Ramos (cell line): ENCODE measurements at regions not wholly inside any gene's neighbourhood (a gene's known extent, or its start where the extent isn't known, plus 50 kb on each side); places are given as distances from the start of the nearest gene placed in this dataset.

ENCODE experiments used
- in situ Hi-C: fragments of 300-500 bp; cut with MboI; formaldehyde crosslinking; loops from one replicate; pipeline ENCODE4 v1.14.3; 2022; ENCODE audit warnings: low sequenced_read_pairs; ENCODE audit not compliant: unreplicated experiment

- in situ Hi-C loops: no loop called here
Measured at GRCh38 chr7:16236381-16236780, 185.0 kb downstream of the CRPPA start.

- in situ Hi-C loops: no loop called here
Measured at GRCh38 chr7:16235147-16236114, 185.9 kb downstream of the CRPPA start.

- in situ Hi-C loops: no loop called here
Measured at GRCh38 chr7:16234493-16235146, 186.7 kb downstream of the CRPPA start.

- in situ Hi-C loops: no loop called here
Measured at GRCh38 chr7:16233517-16233916, 187.8 kb downstream of the CRPPA start.

- in situ Hi-C loops: no loop called here
Measured at GRCh38 chr7:16232273-16232672, 189.1 kb downstream of the CRPPA start.

GRCh38 chr7:16223963-16224707 lies 197.2 kb downstream of the CRPPA start:
- in situ Hi-C loops: no loop called here

- in situ Hi-C loops: no loop called here
Measured at GRCh38 chr7:16212610-16213009, 208.7 kb downstream of the CRPPA start.

GRCh38 chr7:16212032-16212431 lies 209.3 kb downstream of the CRPPA start:
- in situ Hi-C loops: no loop called here

- in situ Hi-C loops: no loop called here
Measured at GRCh38 chr7:16211402-16211925, 209.9 kb downstream of the CRPPA start.

GRCh38 chr7:16210171-16210570 lies 211.2 kb downstream of the CRPPA start:
- in situ Hi-C loops: no loop called here

GRCh38 chr7:16207321-16207720 lies 214.0 kb downstream of the CRPPA start:
- in situ Hi-C loops: no loop called here

GRCh38 chr7:16205466-16205865 lies 215.9 kb downstream of the CRPPA start:
- in situ Hi-C loops: no loop called here

GRCh38 chr7:16204953-16205352 lies 216.4 kb downstream of the CRPPA start:
- in situ Hi-C loops: no loop called here

- in situ Hi-C loops: no loop called here
Measured at GRCh38 chr7:16203065-16203464, 218.3 kb downstream of the CRPPA start.

- in situ Hi-C loops: no loop called here
Measured at GRCh38 chr7:16202303-16202702, 219.0 kb downstream of the CRPPA start.

GRCh38 chr7:16200591-16200990 lies 220.7 kb downstream of the CRPPA start:
- in situ Hi-C loops: no loop called here

- in situ Hi-C loops: no loop called here
Measured at GRCh38 chr7:16193631-16194030, 227.7 kb downstream of the CRPPA start.

- in situ Hi-C loops: no loop called here
Measured at GRCh38 chr7:16189026-16189715, 232.2 kb downstream of the CRPPA start.

GRCh38 chr7:16187131-16187530 lies 234.2 kb downstream of the CRPPA start:
- in situ Hi-C loops: no loop called here

GRCh38 chr7:16178585-16178984 lies 242.8 kb downstream of the CRPPA start:
- in situ Hi-C loops: no loop called here
